Sigmoid colon (tissue), 4 donors: ENCODE measurements at regions not wholly inside any gene's neighbourhood (a gene's known extent, or its start where the extent isn't known, plus 50 kb on each side); places are given as distances from the start of the nearest gene placed in this dataset.

Source experiments
- POLR2A ChIP-seq, 2 donors: fragments of 450-650 bp; IDR thresholded peaks; one replicate each; pipeline ENCODE4 v1.6.1; 2016; ENCODE audit warnings: antibody characterized with exemption in 2 of 2, mild to moderate bottlenecking in 2 of 2, moderate library complexity in 2 of 2
- POLR2AphosphoS5 ChIP-seq, 4 donors: sonication (generic); formaldehyde crosslinking; IDR thresholded peaks; one replicate each; pipeline ENCODE4 v1.6.1; 2017; ENCODE audit warnings: antibody characterized with exemption in 4 of 4
- TF ChIP-seq, protein P1 (sequence below), 4 experiments: fragments of 450-650 bp in 3 of 4; fragments of 200-600 bp in 1 of 4; IDR thresholded peaks; one replicate each; pipeline ENCODE4 v1.5.1; 2016 to 2019; ENCODE audit warnings: antibody characterized with exemption in 4 of 4, mild to moderate bottlenecking in 3 of 4, moderate library complexity in 2 of 4

DNA sequence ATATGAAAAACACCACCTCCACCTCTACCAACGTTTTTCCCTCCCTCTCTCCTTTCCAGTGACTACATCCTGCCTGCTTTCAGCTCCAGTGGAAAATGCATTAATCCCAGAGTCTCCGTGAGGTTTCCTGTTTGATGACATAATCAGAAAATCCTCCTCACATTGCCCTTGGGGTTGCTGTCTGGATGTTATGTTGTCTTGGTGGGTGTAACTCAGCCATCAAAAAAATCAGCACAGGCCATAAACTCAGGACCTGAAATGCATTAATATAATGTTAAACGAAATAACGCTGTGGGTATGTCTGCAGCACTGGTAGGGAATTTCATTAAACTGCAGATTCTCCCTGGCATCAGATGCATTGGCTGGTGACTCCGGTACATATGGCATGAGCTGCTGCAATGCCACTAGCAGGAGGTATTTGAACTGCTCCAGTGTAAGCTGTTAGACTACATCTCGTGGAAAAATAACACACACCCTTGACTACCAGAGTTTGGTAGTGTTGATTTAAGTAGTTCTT, 297.8 kb downstream of the PRL start:
- TF ChIP-seq, protein P1, sequence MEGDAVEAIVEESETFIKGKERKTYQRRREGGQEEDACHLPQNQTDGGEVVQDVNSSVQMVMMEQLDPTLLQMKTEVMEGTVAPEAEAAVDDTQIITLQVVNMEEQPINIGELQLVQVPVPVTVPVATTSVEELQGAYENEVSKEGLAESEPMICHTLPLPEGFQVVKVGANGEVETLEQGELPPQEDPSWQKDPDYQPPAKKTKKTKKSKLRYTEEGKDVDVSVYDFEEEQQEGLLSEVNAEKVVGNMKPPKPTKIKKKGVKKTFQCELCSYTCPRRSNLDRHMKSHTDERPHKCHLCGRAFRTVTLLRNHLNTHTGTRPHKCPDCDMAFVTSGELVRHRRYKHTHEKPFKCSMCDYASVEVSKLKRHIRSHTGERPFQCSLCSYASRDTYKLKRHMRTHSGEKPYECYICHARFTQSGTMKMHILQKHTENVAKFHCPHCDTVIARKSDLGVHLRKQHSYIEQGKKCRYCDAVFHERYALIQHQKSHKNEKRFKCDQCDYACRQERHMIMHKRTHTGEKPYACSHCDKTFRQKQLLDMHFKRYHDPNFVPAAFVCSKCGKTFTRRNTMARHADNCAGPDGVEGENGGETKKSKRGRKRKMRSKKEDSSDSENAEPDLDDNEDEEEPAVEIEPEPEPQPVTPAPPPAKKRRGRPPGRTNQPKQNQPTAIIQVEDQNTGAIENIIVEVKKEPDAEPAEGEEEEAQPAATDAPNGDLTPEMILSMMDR (IDR thresholded peaks at IDR 0.05): no peak
- TF ChIP-seq POLR2AphosphoS5 (IDR thresholded peaks at IDR 0.05) (no peak), POLR2A (IDR thresholded peaks at IDR 0.05) (no peak)
